Activated naive CD4-positive, alpha-beta T cell treated with anti-CD3 and anti-CD28 coated beads, Interleukin-2, amount 50 U/mL, for 24 hours (primary cell): ENCODE measurements at regions not wholly inside any gene's neighbourhood (a gene's known extent, or its start where the extent isn't known, plus 50 kb on each side); places are given as distances from the start of the nearest gene placed in this dataset.
A peak's percentile ranks its signal among the peaks of the same experiment; 100 is the strongest.

Experiments used
- H3K27ac Mint-ChIP-seq: one replicate; pipeline ENCODE4 v1.8.0; 2021; ENCODE audit warnings: mild to moderate bottlenecking, mixed read lengths
- H3K27me3 Mint-ChIP-seq: one replicate; pipeline ENCODE4 v1.8.0; 2021; ENCODE audit warnings: mixed read lengths
- H3K36me3 Mint-ChIP-seq: one replicate; pipeline ENCODE4 v1.8.0; 2021; ENCODE audit warnings: mixed read lengths
- H3K4me1 Mint-ChIP-seq: one replicate; pipeline ENCODE4 v1.8.0; 2021; ENCODE audit warnings: mixed read lengths
- H3K4me3 Mint-ChIP-seq: one replicate; pipeline ENCODE4 v1.8.0; 2021; ENCODE audit warnings: mild to moderate bottlenecking, mixed read lengths
- H3K9me3 Mint-ChIP-seq: one replicate; pipeline ENCODE4 v1.8.0; 2021; ENCODE audit warnings: mixed read lengths

- Mint-ChIP-seq H3K27me3 (no peaks in the 10 kb centered on the region), H3K4me1 (no peaks in the 10 kb centered on the region), H3K4me3 (no peak overlapping the region), H3K27ac (no peak overlapping the region), H3K9me3 (peaks cover 4% of the 10 kb centered on the region), H3K36me3 (peaks cover 1% of the 10 kb centered on the region)
Observed at GRCh38 chr16:48487287-48487686, 102.1 kb upstream of the SIAH1 start.

GRCh38 chr16:48481772-48482171, 96.6 kb upstream of the SIAH1 start:
- H3K27ac Mint-ChIP-seq, result peak overlapping the region; percentile 76
- peaks cover 3% of the 10 kb centered on the region for H3K27me3 Mint-ChIP-seq
- H3K4me1 Mint-ChIP-seq, result no peaks in the 10 kb centered on the region
- peaks cover 3% of the 10 kb centered on the region for H3K36me3 Mint-ChIP-seq
- H3K4me3 Mint-ChIP-seq, result no peak overlapping the region
- H3K9me3 Mint-ChIP-seq, result peaks cover 4% of the 10 kb centered on the region

- Mint-ChIP-seq H3K4me3 (no peak overlapping the region), H3K27ac (no peak overlapping the region), H3K4me1 (no peaks in the 10 kb centered on the region), H3K27me3 (peaks cover 3% of the 10 kb centered on the region), H3K36me3 (peaks cover 3% of the 10 kb centered on the region), H3K9me3 (peaks cover 4% of the 10 kb centered on the region)
Observed at GRCh38 chr16:48481211-48481610, 96.0 kb upstream of the SIAH1 start.

- Mint-ChIP-seq H3K9me3 (peaks cover 11% of the 10 kb centered on the region), H3K27ac (no peak overlapping the region), H3K4me1 (no peaks in the 10 kb centered on the region), H3K4me3 (no peak overlapping the region), H3K27me3 (peaks cover 6% of the 10 kb centered on the region), H3K36me3 (peaks cover 3% of the 10 kb centered on the region)
Observed at GRCh38 chr16:48479955-48480354, 94.7 kb upstream of the SIAH1 start.

- Mint-ChIP-seq H3K27me3 (peaks cover 6% of the 10 kb centered on the region), H3K27ac (no peak overlapping the region), H3K4me3 (no peak overlapping the region), H3K4me1 (no peaks in the 10 kb centered on the region), H3K9me3 (peaks cover 11% of the 10 kb centered on the region), H3K36me3 (peaks cover 3% of the 10 kb centered on the region)
Observed at GRCh38 chr16:48479329-48479728, 94.1 kb upstream of the SIAH1 start.

- Mint-ChIP-seq H3K9me3 (peaks cover 7% of the 10 kb centered on the region), H3K36me3 (peaks cover 2% of the 10 kb centered on the region)
Observed at GRCh38 chr16:48478393-48478792, 93.2 kb upstream of the SIAH1 start.

GRCh38 chr16:48471435-48471834, 86.2 kb upstream of the SIAH1 start:
- Mint-ChIP-seq H3K27me3 (peaks cover 3% of the 10 kb centered on the region), H3K27ac (no peak overlapping the region), H3K4me3 (no peak overlapping the region), H3K36me3 (no peaks in the 10 kb centered on the region), H3K9me3 (peaks cover 7% of the 10 kb centered on the region), H3K4me1 (no peaks in the 10 kb centered on the region)

More at GRCh38 chr16:48478393-48478792, 93.2 kb upstream of the SIAH1 start:
- no peaks in the 10 kb centered on the region for H3K4me1 Mint-ChIP-seq
- H3K4me3 Mint-ChIP-seq, result no peak overlapping the region
- H3K27me3 Mint-ChIP-seq, result peaks cover 6% of the 10 kb centered on the region
- no peak overlapping the region for H3K27ac Mint-ChIP-seq

- no peaks in the 10 kb centered on the region for H3K36me3 Mint-ChIP-seq
- H3K27me3 Mint-ChIP-seq, result peaks cover 2% of the 10 kb centered on the region
- no peaks in the 10 kb centered on the region for H3K9me3 Mint-ChIP-seq
- H3K4me3 Mint-ChIP-seq, result no peak overlapping the region
- H3K4me1 Mint-ChIP-seq, result peaks cover 16% of the 10 kb centered on the region
- no peak overlapping the region for H3K27ac Mint-ChIP-seq
Observed at GRCh38 chr16:48462106-48462740, 77.0 kb upstream of the SIAH1 start.

- Mint-ChIP-seq H3K9me3 (no peaks in the 10 kb centered on the region), H3K27me3 (peaks cover 3% of the 10 kb centered on the region), H3K4me1 (peaks cover 20% of the 10 kb centered on the region), H3K4me3 (no peak overlapping the region), H3K27ac (peak overlapping the region; percentile 8), H3K36me3 (no peaks in the 10 kb centered on the region)
Observed at GRCh38 chr16:48459167-48459566, 74.0 kb upstream of the SIAH1 start.

- no peaks in the 10 kb centered on the region for H3K36me3 Mint-ChIP-seq
- H3K27me3 Mint-ChIP-seq, result peaks cover 1% of the 10 kb centered on the region
- no peak overlapping the region for H3K27ac Mint-ChIP-seq
- H3K9me3 Mint-ChIP-seq, result no peaks in the 10 kb centered on the region
- peaks cover 17% of the 10 kb centered on the region for H3K4me1 Mint-ChIP-seq
- no peak overlapping the region for H3K4me3 Mint-ChIP-seq
Observed at GRCh38 chr16:48454051-48454450, 68.8 kb upstream of the SIAH1 start.

- Mint-ChIP-seq H3K36me3 (no peaks in the 10 kb centered on the region), H3K27ac (no peak overlapping the region), H3K4me1 (peaks cover 8% of the 10 kb centered on the region), H3K9me3 (no peaks in the 10 kb centered on the region), H3K4me3 (no peak overlapping the region), H3K27me3 (peaks cover 1% of the 10 kb centered on the region)
Observed at GRCh38 chr16:48452991-48453760, 68.0 kb upstream of the SIAH1 start.

- Mint-ChIP-seq H3K27me3 (peaks cover 1% of the 10 kb centered on the region), H3K36me3 (no peaks in the 10 kb centered on the region), H3K4me1 (no peaks in the 10 kb centered on the region), H3K27ac (no peak overlapping the region), H3K9me3 (no peaks in the 10 kb centered on the region), H3K4me3 (no peak overlapping the region)
Observed at GRCh38 chr16:48451323-48451722, 66.1 kb upstream of the SIAH1 start.

- H3K36me3 Mint-ChIP-seq, result no peaks in the 10 kb centered on the region
- H3K4me3 Mint-ChIP-seq, result no peak overlapping the region
- H3K27ac Mint-ChIP-seq, result no peak overlapping the region
- no peaks in the 10 kb centered on the region for H3K9me3 Mint-ChIP-seq
- H3K4me1 Mint-ChIP-seq, result no peaks in the 10 kb centered on the region
- peaks cover 1% of the 10 kb centered on the region for H3K27me3 Mint-ChIP-seq
Observed at GRCh38 chr16:48450367-48450766, 65.2 kb upstream of the SIAH1 start.

- Mint-ChIP-seq H3K4me1 (no peaks in the 10 kb centered on the region), H3K27me3 (no peaks in the 10 kb centered on the region), H3K27ac (no peak overlapping the region), H3K4me3 (no peak overlapping the region), H3K9me3 (no peaks in the 10 kb centered on the region), H3K36me3 (no peaks in the 10 kb centered on the region)
Observed at GRCh38 chr16:48448841-48449481, 63.7 kb upstream of the SIAH1 start.

GRCh38 chr16:48447940-48448536, 62.8 kb upstream of the SIAH1 start:
- Mint-ChIP-seq H3K27ac (no peak overlapping the region), H3K4me1 (no peaks in the 10 kb centered on the region), H3K36me3 (no peaks in the 10 kb centered on the region), H3K9me3 (no peaks in the 10 kb centered on the region), H3K27me3 (no peaks in the 10 kb centered on the region), H3K4me3 (no peak overlapping the region)

GRCh38 chr16:48447428-48447827, 62.2 kb upstream of the SIAH1 start:
- Mint-ChIP-seq H3K4me1 (no peaks in the 10 kb centered on the region), H3K4me3 (no peak overlapping the region), H3K9me3 (no peaks in the 10 kb centered on the region), H3K27me3 (no peaks in the 10 kb centered on the region), H3K27ac (no peak overlapping the region), H3K36me3 (no peaks in the 10 kb centered on the region)
